PC-3 (cell line): ENCODE measurements at regions not wholly inside any gene's neighbourhood (a gene's known extent, or its start where the extent isn't known, plus 50 kb on each side); places are given as distances from the start of the nearest gene placed in this dataset.

Experiments used
- ATAC-seq: fragments of 200-7000 bp; cut with Tn5 transposase; 2 replicates; pipeline ENCODE4 v1.9.1; 2020; ENCODE audit warnings: mild to moderate bottlenecking, moderate library complexity
- BruUV-seq: library from RNA; stranded (reverse); fragments of 400-500 nt; replicated peaks from 2 replicates; lab custom pipeline; 2021; lab: Mats Ljungman, UMichigan
- CTCF ChIA-PET: fragments of 300-600 bp; sonication (Branson Sonifier 250); formaldehyde crosslinking; loops from one replicate; lab custom pipeline; 2022; ENCODE audit warnings: antibody characterized with exemption; lab: Charles Lee
- POLR2A ChIA-PET: fragments of 300-600 bp; sonication (Branson Sonifier 250); formaldehyde crosslinking; loops from one replicate; lab custom pipeline; 2022; ENCODE audit warnings: antibody characterized with exemption; ENCODE audit not compliant: unreplicated experiment; lab: Charles Lee
- DNase-seq: peaks from one replicate; pipeline ENCODE4 v3.0.0-alpha.2; 2015
- H2AFZ ChIP-seq: fragments of 300-600 bp; sonication (generic); 2 replicates; pipeline ENCODE4 v1.6.0; 2016; ENCODE audit warnings: antibody characterized with exemption, low read length
- H3F3A ChIP-seq: fragments of 300-600 bp; sonication (generic); one replicate; pipeline ENCODE4 v1.6.0; 2017; ENCODE audit warnings: antibody characterized with exemption, low read length, control low read depth, mild to moderate bottlenecking; ENCODE audit not compliant: unreplicated experiment
- H3K27ac ChIP-seq: fragments of 300-600 bp; sonication (generic); 2 replicates; pipeline ENCODE4 v1.5.1; 2016; ENCODE audit warnings: mild to moderate bottlenecking, low read length
- H3K27me3 ChIP-seq: fragments of 300-600 bp; sonication (generic); 2 replicates; pipeline ENCODE4 v1.6.1; 2016; ENCODE audit warnings: low read length, mixed read lengths
- H3K36me3 ChIP-seq: fragments of 300-600 bp; sonication (generic); 2 replicates; pipeline ENCODE4 v1.6.1; 2016; ENCODE audit warnings: low read depth, mixed run types, low read length, mixed read lengths
- H3K4me1 ChIP-seq: fragments of 300-600 bp; sonication (generic); 2 replicates; pipeline ENCODE4 v1.5.1; 2016; ENCODE audit warnings: low read length; ENCODE audit not compliant: insufficient read depth
- H3K4me2 ChIP-seq: fragments of 300-600 bp; sonication (generic); 2 replicates; pipeline ENCODE4 v1.6.0; 2016; ENCODE audit warnings: low read length
- H3K4me3 ChIP-seq: fragments of 300-600 bp; sonication (generic); 2 replicates; pipeline ENCODE4 v1.5.1; 2016; ENCODE audit warnings: mild to moderate bottlenecking, low read length, mixed read lengths
- H3K79me2 ChIP-seq: fragments of 300-600 bp; sonication (generic); 2 replicates; pipeline ENCODE4 v1.6.1; 2017; ENCODE audit warnings: low read length, mixed read lengths
- H3K9ac ChIP-seq: fragments of 300-600 bp; sonication (generic); 2 replicates; pipeline ENCODE4 v1.6.0; 2016; ENCODE audit warnings: mild to moderate bottlenecking, low read length
- H3K9me2 ChIP-seq: fragments of 300-600 bp; sonication (generic); replicated peaks from 2 replicates; pipeline ENCODE4 v1.6.1; 2016; ENCODE audit warnings: mixed run types, low read length, mixed read lengths
- H3K9me3 ChIP-seq: fragments of 300-600 bp; sonication (generic); 2 replicates; pipeline ENCODE4 v1.6.1; 2016; ENCODE audit warnings: low read length, mixed read lengths
- H4K20me1 ChIP-seq: fragments of 300-600 bp; sonication (generic); 2 replicates; pipeline ENCODE4 v1.6.1; 2016; ENCODE audit warnings: low read length, mixed read lengths
- CTCF ChIP-seq: fragments of 300-600 bp; sonication (generic); conservative IDR thresholded peaks from 2 replicates; pipeline ENCODE4 v1.5.1; 2017; ENCODE audit warnings: antibody characterized with exemption, low read depth, mild to moderate bottlenecking, low read length
- EZH2 ChIP-seq: fragments of 300-600 bp; sonication (generic); IDR thresholded peaks from one replicate; pipeline ENCODE4 v1.6.1; 2017; ENCODE audit warnings: antibody characterized with exemption, mild to moderate bottlenecking, low read length; ENCODE audit not compliant: unreplicated experiment
- EZH2phosphoT487 ChIP-seq: fragments of 300-600 bp; sonication (generic); IDR thresholded peaks from 2 replicates; pipeline ENCODE4 v1.6.1; 2018; ENCODE audit warnings: mild to moderate bottlenecking, antibody characterized with exemption, low read length, borderline replicate concordance
- intact Hi-C: fragments of 100-400 bp; cut with micrococcal nuclease; formaldehyde crosslinking; loops from 2 replicates; pipeline ENCODE4 v1.9.0; 2023

GRCh38 chr2:104768694-104769093 is 85.2 kb upstream of the POU3F3 start:
- no peak for DNase-seq
- BruUV-seq: no TSS peak
- Histone ChIP-seq H3K9ac (no peak overlapping the region), H3K4me3 (no peak overlapping the region), H3K4me1 (no peaks in the 10 kb centered on the region), H3K27me3 (0 out of 2 replicates have a peak, but pooled peaks cover 13% of the 10 kb centered on the region), H3F3A (no peaks in the 10 kb centered on the region), H2AFZ (no peak overlapping the region), H3K9me3 (no peaks in the 10 kb centered on the region), H3K4me2 (no peak overlapping the region), H3K36me3 (no peaks in the 10 kb centered on the region), H3K79me2 (no peaks in the 10 kb centered on the region), H3K27ac (no peak overlapping the region), H4K20me1 (no peaks in the 10 kb centered on the region), H3K9me2 (no peaks in the 10 kb centered on the region)
- TF ChIP-seq CTCF: no peak
- no peak for TF ChIP-seq EZH2
- TF ChIP-seq EZH2phosphoT487: no peak
- ChIA-PET CTCF (no interaction called here), POLR2A (no interaction called here)
- ATAC-seq: no peak
- intact Hi-C loops: no loop called here

- Histone ChIP-seq H4K20me1 (no peaks in the 10 kb centered on the region), H3K27me3 (0 out of 2 replicates have a peak, but pooled peaks cover 13% of the 10 kb centered on the region), H3F3A (no peaks in the 10 kb centered on the region), H3K4me2 (no peak overlapping the region), H3K9ac (no peak overlapping the region), H3K4me1 (no peaks in the 10 kb centered on the region), H3K9me3 (no peaks in the 10 kb centered on the region), H3K27ac (no peak overlapping the region), H3K9me2 (no peaks in the 10 kb centered on the region), H3K4me3 (no peak overlapping the region), H2AFZ (no peak overlapping the region), H3K36me3 (no peaks in the 10 kb centered on the region), H3K79me2 (no peaks in the 10 kb centered on the region)
- ChIA-PET POLR2A (no interaction called here), CTCF (no interaction called here)
- no TSS peak for BruUV-seq
- intact Hi-C loops: no loop called here
- ATAC-seq: no peak
- no peak for TF ChIP-seq CTCF
- TF ChIP-seq EZH2phosphoT487: no peak
- no peak for TF ChIP-seq EZH2
- no peak for DNase-seq
Measured at GRCh38 chr2:104769096-104769495, 84.8 kb upstream of the POU3F3 start.

GRCh38 chr2:104772996-104773395 is 80.9 kb upstream of the POU3F3 start:
- Histone ChIP-seq H2AFZ (no peak overlapping the region), H3K36me3 (no peaks in the 10 kb centered on the region), H3K79me2 (no peaks in the 10 kb centered on the region), H3K4me1 (no peaks in the 10 kb centered on the region), H3F3A (no peaks in the 10 kb centered on the region), H3K9me3 (no peaks in the 10 kb centered on the region), H3K27ac (no peak overlapping the region), H3K27me3 (peaks cover 14% of the 10 kb centered on the region; the same call in 1 of the 2 replicates), H3K4me2 (no peak overlapping the region), H3K4me3 (no peak overlapping the region), H3K9ac (no peak overlapping the region), H4K20me1 (no peaks in the 10 kb centered on the region), H3K9me2 (no peaks in the 10 kb centered on the region)
- POLR2A ChIA-PET: no interaction called here
- TF ChIP-seq EZH2phosphoT487: no peak
- no peak for TF ChIP-seq EZH2
- no peak for TF ChIP-seq CTCF
- no TSS peak for BruUV-seq
- DNase-seq (no peak), ATAC-seq (no peak)
- intact Hi-C loops: no loop called here
- CTCF ChIA-PET: no interaction called here
